ENCODE measurements at regions not wholly inside any gene's neighbourhood (a gene's known extent, or its start where the extent isn't known, plus 50 kb on each side); places are given as distances from the start of the nearest gene placed in this dataset.
"Not testable (repeated sequence)": the region's sequence is repeated elsewhere in the genome, so short reads cannot be mapped to it uniquely, and the experiment has no call there.

DNA sequence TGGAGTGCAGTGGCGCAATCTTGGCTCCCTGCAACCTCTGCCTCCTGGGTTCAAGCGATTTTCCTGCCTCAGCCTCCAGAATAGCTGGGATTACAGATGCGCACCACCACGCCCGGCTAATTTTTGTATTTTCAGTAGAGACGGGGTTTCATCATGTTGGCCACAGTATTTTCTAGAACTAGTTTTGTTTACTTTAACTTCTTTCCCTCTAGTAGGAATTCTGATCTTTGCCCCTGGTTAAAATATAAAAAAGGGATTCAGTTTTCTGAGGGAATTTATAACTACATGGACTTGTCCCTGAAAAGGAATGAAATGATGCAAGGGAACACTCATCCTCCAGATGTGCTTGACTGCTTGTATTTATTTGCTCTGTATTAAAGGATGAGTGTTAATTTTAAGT is 628.9 kb downstream of the ETNK1 start:
- TF ChIP-seq, protein P1, sequence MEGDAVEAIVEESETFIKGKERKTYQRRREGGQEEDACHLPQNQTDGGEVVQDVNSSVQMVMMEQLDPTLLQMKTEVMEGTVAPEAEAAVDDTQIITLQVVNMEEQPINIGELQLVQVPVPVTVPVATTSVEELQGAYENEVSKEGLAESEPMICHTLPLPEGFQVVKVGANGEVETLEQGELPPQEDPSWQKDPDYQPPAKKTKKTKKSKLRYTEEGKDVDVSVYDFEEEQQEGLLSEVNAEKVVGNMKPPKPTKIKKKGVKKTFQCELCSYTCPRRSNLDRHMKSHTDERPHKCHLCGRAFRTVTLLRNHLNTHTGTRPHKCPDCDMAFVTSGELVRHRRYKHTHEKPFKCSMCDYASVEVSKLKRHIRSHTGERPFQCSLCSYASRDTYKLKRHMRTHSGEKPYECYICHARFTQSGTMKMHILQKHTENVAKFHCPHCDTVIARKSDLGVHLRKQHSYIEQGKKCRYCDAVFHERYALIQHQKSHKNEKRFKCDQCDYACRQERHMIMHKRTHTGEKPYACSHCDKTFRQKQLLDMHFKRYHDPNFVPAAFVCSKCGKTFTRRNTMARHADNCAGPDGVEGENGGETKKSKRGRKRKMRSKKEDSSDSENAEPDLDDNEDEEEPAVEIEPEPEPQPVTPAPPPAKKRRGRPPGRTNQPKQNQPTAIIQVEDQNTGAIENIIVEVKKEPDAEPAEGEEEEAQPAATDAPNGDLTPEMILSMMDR (IDR thresholded peaks at IDR 0.05; ENCODE audit: low read depth, low read length, missing input control): not testable (repeated sequence)
- TF ChIP-seq JUND, MAX, RAD21 (IDR thresholded peaks at IDR 0.05): not testable (repeated sequence)

Measured in liver (tissue), 3 donors.